ENCODE measurements at regions not wholly inside any gene's neighbourhood (a gene's known extent, or its start where the extent isn't known, plus 50 kb on each side); places are given as distances from the start of the nearest gene placed in this dataset.

DNA sequence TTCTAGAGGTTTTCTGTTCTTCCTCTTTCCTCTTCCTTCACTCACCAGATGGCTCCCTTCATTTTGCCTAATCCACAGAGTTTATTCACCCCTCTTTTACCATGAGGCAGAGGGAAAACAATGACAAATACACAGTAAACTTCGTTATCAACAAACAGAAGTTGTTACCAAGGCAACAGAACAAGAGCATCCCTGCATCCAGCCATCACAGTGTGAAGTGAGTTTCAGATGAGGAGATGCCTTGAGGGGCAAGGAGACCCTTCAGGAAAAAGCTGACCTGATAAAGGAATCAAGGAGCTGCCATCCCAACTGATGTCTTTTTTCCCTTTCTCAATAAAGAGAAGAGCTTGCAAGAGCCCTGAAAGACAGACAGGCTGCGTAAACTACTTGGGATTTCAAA is 195.3 kb downstream of the BRINP2 start:
- no peak for FAIRE-seq
- DNase-seq (ENCODE audit: low spot score in 2 of 2), result no peak

DNA sequence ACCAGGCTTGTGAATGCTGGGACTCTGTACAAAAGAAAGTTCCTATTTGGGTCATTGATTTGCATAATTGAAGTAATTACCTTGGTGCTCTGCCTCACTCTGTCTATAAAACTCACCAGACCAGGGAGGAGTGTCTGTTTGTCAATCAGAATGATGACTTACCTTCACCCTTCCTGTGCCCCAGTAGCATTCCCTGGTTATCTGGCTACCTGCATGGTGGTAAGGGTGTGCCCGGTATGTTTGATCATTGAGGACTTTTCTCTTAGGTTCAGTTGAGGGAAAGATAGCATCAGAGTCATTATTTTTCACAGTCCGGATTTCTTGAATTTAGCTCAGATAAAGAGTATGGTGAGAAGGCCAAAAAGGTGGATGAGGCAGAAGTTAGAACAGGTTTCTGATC is 190.0 kb downstream of the BRINP2 start:
- DNase-seq (ENCODE audit: low spot score in 2 of 2) (no peak), FAIRE-seq (no peak)

DNA sequence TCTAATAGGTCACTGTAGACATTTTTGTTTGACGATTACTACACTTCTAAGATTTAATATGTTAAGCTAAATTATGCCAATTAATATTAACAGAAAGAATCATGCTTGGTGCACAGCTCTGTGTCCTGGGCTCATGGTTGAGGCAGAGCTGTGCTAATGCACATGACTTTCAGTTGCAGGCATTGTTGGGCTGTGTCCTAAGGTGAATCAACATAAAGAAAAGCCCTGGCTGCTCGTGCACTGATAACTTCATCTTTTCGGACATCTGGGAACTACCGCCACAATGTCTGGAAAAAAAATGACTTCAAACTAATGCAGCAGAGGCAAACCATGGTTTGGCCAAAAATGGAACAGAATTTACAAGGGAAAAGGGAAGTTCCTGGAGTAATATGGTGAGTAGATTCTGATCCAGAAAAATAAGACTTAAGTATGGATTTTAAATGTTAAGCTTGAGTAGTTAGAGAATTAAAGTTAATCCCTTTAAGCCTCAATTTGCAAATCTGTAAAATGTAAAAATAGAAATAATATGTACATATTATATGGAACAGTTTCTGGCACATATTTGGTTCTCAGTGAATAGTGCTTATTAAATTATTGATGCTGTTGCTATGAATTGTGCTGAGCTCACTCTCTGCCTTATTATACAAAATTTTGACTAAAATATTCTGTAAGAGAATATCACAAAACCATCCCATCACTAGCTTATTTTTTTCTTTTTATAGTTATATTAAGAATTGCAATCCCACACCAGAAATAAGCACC is 186.1 kb downstream of the BRINP2 start:
- FAIRE-seq (no peak), DNase-seq (ENCODE audit: low spot score in 2 of 2) (no peak)

DNA sequence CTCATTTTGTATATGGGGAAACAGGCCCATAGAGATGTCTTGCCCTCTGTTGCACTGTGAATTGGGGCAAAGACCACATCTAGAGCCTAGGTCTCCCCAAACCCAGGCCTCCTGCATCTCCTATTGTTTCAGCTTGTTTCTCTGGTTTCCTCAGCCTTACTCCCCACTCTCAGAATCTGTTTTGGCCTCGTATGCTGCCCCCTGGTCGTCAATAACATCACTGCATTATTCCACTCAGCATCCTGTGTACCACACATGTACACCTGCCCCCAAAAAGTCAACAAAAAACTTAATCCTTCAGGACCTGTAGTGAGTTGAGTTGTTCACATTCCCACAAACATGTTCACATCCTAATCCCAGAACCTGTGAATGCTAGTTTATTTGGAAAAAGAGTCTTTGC is 184.8 kb downstream of the BRINP2 start:
- peak in 1 of 2 donors; percentile 24 for DNase-seq (ENCODE audit: low spot score in 2 of 2)
- no peak for FAIRE-seq

DNA sequence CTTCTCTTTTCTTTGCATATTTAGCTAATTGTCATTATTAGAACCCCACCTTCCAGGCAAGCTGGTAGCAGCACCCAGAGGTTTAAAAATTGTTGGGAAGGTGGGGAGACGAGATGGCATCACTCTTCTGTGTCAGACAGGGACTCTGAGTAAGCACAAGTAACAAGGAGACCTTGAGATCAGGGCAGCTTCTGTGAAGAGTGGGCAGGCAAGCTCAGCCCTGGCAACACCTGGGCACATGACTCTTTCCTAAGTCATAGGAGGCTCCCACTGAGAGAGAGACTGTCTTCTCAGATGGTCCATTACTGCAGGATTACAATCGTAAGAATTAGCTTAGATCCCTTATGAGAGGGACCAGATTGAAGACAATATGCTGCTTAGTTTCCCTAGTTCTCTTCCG is 183.5 kb downstream of the BRINP2 start:
- DNase-seq (ENCODE audit: low spot score in 2 of 2) (no peak), FAIRE-seq (no peak)

DNA sequence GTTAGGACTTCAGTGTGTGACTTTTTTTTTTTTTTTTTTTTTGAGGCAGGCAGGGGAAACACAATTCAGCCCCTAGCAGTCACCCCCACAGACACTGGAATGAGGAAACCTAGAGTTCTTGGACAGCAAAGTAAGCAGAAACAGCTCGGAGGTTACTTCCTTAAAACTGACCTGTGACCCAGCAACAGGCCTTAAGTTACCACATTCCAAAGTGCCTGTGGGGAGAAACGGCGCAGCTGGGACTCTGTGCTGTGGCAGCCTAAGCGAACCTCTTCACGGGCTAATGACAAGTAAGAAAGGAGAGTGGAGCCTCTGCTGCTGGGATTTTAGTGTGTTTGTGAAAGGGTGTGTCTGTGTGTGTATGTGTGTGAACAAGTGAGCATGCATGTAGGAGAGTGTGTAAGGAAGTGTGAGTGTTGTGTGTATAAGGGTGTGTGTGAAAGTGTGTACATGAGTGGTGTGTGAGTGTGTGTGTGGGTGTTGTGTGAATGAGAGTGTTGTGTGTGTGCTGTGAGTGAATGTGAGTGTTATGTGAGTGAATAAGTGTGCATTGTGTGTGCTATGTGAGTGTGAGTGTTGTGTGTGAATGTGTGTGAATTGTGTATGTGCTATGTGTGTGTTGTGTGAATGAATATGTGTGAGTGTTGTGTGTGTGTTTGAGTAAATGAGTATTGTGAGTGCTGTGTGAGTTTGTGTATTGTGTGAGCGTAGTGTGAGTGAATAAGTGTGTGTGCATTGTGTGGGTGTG is 180.8 kb downstream of the BRINP2 start:
- FAIRE-seq (no peak), DNase-seq (ENCODE audit: low spot score in 2 of 2) (no peak)

DNA sequence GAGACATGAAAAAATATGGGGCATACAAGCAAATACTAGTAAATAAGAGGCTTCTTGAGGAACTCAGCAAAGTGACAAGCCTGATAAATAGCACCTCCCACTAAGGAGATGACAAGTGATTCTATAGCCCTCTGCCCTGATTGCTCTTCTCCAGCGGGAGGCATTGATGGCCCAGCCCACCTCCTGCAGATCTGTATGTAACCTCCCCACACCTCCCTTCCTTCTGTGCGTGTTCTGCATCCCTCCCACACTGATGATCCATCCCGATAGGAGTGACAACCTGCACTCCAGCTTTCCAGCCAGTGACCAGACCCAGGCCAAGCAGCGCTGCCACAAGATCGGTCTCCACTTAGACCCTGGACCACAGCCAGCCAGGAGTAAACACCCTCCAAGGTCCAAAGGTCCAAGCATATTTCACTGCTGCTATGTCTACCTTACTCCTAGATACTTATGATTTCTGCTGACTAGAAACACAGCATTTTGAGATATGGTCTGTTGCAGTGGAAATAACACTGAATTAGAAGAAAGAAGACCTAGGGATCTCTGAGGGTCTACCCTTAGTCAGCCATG is 176.1 kb downstream of the BRINP2 start:
- no peak for FAIRE-seq

DNA sequence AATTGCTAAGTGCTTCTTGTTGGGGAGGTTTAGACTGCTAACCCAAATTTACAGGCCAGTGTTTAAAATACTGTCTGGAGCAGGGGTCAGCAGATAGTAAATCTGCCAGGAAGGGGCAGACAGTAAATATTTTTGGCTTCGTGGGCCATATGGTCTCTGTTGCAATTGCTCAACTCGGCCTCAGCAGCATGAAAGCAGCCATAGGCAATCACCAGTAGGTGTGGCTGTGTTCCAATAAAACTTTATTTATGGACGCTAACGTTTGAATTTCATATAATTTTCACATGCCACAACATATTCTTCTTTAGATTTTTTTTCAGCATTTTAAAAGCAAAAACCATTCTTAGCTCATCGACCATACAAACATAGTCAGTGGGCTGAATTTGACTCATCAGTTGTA is 172.7 kb downstream of the BRINP2 start:
- FAIRE-seq (no peak), DNase-seq (ENCODE audit: low spot score in 2 of 2) (no peak)

More for the DNA sequence above, 176.1 kb downstream of the BRINP2 start:
- no peak for DNase-seq (ENCODE audit: low spot score in 2 of 2)

DNA sequence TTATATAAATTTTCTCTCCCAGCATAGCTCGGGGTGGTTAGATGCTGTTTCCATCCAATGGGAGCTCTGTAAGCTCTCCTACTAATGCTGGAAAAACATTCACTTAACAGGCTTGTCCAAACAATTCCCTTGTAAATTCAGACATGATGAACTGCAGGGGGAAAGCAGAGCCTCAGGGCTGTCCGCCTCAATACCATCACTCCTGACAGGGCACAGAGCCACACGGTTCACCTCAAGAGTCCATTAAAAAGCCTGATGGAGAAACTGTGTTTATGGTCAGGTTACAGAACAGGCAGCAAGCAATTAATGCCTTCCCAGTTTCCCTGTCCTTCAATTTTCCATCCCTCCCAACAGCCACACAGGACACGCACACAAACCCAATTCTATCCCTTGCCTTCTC is 171.0 kb downstream of the BRINP2 start:
- FAIRE-seq (no peak), DNase-seq (ENCODE audit: low spot score in 2 of 2) (no peak)

DNA sequence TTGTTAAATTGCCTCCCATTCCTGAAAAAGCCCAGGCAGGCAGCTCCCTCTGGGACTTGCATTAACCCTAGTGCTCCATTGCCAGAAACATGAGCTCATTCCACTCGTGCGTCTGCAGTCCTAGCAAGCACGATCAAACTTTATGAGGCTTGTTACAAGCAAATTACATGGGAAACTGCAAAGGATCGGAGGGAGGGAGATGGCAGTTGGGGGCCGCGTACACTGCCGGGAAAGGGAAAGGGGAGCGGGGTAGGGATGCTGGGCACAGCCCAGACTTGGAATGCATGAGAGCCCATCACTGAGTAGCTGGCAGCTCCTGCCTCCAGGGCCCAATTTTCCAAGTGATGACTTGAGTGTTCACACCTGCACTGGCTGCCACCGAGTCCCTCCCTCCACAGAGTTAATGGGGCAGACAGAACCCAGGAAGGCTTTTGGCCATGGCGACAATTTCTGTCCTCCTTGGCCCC is 169.9 kb downstream of the BRINP2 start:
- DNase-seq (ENCODE audit: low spot score in 2 of 2), result no peak
- FAIRE-seq, result no peak

DNA sequence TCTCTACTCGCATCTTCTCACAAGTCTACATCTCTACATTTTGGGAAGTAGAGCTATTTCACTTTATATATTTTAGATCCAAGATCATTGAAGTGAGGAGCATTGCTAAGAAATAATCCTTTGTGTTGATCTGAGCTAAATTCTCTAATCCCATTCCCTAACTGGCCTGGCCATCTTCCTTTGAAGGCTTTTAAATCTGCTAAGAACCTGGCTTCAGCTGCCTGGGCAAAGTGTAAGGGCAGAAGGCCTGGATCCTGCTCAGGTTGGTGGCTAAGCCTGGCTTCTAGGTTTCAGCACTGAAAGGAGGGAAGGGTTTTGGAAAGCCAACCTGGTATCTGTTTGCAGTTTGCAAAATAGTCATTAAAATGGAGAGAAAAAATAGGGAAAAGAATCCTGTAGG is 167.6 kb downstream of the BRINP2 start:
- FAIRE-seq (no peak), DNase-seq (ENCODE audit: low spot score in 2 of 2) (no peak)

DNA sequence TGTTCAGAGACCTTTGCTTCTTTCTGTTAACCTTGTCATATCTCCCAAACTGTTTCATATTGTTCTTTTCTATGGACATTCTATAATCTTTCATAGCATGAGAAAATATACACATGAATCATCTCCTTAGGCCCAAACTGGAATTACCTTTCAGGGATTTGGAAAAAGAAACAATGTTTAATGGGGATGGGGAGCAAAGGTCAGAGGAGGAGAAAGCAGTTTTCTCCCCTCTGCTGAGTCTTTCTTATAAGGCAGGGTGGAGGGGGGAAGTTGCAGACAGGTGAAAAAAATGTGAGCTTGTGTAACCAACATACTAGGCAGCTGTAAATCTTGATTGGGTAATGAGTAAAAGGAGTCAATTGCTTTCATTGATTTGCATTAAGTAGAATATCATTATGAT is 164.1 kb downstream of the BRINP2 start:
- DNase-seq (ENCODE audit: low spot score in 2 of 2) (no peak), FAIRE-seq (no peak)

DNA sequence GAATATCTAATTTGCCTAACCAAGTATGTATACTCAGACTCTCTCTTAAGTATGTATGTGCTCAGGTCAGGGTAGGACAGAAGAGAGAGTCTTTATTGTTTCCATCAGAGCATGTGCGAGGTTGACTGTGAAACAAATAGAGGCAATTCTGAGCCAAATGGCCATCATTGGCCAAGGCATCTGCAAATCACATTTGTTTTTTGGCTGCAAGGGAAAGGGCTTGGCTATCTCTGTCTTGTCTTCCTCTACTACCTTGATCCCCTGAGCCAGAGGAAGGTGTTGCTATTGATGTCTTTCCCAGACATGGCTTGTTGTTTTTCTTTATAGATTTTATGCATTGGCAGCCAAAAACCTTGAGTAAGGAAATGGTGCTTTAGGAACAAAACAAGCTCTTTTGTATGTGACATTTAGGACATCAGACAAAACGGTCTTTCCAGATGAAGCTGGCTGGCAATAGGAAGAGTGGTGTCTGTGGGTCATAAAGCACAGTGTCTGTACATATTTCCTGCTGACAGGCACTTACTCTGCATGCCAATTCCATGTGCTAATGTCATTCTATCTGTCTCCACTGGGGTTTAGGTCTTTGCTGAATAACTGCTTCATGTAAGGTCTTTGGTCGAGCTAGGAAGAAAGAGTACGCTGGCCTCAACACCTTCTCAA is 163.3 kb downstream of the BRINP2 start:
- DNase-seq (ENCODE audit: low spot score in 2 of 2) (no peak), FAIRE-seq (no peak)
